ENCODE measurements at regions not wholly inside any gene's neighbourhood (a gene's known extent, or its start where the extent isn't known, plus 50 kb on each side); places are given as distances from the start of the nearest gene placed in this dataset.

DNA sequence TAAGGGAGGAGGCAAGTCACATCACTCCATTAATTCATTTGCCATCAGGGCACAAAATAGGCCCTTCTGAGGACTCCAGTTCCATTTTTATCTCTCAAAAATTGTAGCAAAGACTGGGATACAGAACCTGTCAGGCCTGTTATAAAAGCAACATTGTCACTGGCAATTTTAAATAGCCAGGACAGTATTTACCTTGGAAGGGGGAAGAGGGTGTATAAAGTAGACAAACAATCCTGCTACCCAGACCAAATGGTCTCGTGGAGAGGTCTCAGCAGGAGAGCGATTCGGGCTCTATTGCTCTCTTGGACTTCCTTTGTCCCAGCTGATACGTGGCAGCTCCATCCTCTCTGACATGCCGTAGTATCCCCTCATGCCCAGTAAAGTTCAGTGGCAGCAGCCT is 740.3 kb upstream of the HS6ST1 start:
- intact Hi-C loops (cut with micrococcal nuclease): no loop called here
- Histone ChIP-seq H3K36me3 (no peaks in the 10 kb centered on the region), H3K4me1 (no peaks in the 10 kb centered on the region), H3K9me3 (replicated peaks) (no peaks in the 10 kb centered on the region), H3K27ac (replicated peaks) (no peak overlapping the region), H3K4me3 (no peak overlapping the region), H3K27me3 (ENCODE audit: low read depth) (no peaks in the 10 kb centered on the region)
- no peak for DNase-seq
- TF ChIP-seq, protein P1, sequence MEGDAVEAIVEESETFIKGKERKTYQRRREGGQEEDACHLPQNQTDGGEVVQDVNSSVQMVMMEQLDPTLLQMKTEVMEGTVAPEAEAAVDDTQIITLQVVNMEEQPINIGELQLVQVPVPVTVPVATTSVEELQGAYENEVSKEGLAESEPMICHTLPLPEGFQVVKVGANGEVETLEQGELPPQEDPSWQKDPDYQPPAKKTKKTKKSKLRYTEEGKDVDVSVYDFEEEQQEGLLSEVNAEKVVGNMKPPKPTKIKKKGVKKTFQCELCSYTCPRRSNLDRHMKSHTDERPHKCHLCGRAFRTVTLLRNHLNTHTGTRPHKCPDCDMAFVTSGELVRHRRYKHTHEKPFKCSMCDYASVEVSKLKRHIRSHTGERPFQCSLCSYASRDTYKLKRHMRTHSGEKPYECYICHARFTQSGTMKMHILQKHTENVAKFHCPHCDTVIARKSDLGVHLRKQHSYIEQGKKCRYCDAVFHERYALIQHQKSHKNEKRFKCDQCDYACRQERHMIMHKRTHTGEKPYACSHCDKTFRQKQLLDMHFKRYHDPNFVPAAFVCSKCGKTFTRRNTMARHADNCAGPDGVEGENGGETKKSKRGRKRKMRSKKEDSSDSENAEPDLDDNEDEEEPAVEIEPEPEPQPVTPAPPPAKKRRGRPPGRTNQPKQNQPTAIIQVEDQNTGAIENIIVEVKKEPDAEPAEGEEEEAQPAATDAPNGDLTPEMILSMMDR (IDR thresholded peaks at IDR 0.05; ENCODE audit: borderline replicate concordance): no peak

DNA sequence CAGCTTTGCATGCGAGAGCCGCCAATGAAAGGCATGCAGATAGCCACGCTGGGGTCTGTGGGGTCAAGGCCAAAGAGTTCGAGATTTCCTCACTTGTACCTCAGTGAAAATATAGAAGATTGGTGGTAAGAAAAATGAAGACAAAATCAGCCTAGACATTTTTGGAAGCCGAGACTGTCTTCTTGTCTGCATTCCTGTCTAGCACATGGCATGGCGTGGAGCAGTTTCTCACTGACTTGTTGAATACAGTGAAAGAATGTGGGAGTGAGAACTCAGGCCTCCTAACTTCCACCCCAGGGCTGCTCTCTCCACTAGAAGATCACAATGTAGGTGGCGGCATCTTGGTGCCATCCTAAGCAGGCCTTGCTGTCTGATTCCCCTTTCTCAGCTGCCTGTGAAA is 740.8 kb upstream of the HS6ST1 start:
- TF ChIP-seq, protein P1 (IDR thresholded peaks at IDR 0.05; ENCODE audit: borderline replicate concordance): no peak
- Histone ChIP-seq H3K27me3 (ENCODE audit: low read depth) (no peaks in the 10 kb centered on the region), H3K4me3 (no peak overlapping the region), H3K36me3 (no peaks in the 10 kb centered on the region), H3K4me1 (no peaks in the 10 kb centered on the region), H3K9me3 (replicated peaks) (no peaks in the 10 kb centered on the region), H3K27ac (replicated peaks) (no peak overlapping the region)
- intact Hi-C loops (cut with micrococcal nuclease): no loop called here
- no peak for DNase-seq

DNA sequence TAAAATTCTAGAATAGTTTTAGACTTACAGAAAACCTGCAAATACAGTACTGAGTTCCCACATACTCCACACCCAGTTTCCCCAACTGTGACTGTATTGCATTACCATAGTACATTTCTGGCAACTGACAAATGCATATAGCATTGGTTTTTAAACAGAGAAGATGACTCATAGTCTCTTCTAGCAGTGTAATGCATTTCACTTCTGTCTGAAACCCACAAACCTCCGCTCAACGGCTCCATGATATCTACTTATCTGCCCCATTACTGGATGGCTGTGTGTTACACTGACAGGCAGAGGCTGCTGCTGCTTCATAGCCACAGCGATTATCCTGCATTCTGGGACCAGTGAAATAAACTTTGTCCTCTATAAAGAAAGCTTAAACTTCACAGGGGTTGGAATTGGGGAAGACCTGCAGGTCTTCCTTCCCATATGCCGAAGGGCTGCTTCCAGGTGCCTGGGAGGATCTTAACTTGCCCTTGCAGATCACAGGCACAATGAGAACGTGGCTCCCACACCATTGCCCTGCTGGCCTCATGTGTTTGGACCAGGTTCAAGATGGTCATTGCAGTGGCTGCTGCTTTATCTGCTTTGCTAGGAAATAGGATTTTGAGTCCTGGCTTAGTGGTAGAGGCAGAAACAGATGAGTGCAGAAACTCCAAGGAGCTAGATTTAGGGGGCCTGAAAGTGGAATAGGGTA is 742.6 kb upstream of the HS6ST1 start:
- no peaks in the 10 kb centered on the region for H3K36me3 ChIP-seq
- intact Hi-C loops (cut with micrococcal nuclease): no loop called here
- H3K4me3 ChIP-seq: no peak overlapping the region
- no peak for DNase-seq
- H3K9me3 ChIP-seq (replicated peaks): no peaks in the 10 kb centered on the region
- TF ChIP-seq, protein P1 (IDR thresholded peaks at IDR 0.05; ENCODE audit: borderline replicate concordance): no peak
- no peaks in the 10 kb centered on the region for H3K4me1 ChIP-seq
- no peak overlapping the region for H3K27ac ChIP-seq (replicated peaks)
- no peaks in the 10 kb centered on the region for H3K27me3 ChIP-seq (ENCODE audit: low read depth)

DNA sequence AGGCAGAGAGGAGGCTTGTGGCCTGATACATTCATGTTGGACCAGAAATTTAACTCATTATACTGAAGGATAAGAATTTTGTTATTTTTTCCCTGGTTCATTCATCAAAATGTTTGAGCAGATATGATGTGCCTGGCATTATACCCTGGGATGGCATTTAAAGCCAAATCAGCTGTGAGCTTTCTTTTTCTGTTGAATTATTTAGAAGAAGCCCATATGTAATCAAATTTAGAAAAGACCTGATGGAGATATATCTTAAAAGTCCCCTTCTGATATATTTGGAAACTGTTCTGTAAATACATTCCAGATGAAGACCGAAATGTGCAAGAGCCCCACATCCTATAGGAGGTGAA is 743.1 kb upstream of the HS6ST1 start:
- no peak for DNase-seq
- H3K27ac ChIP-seq (replicated peaks): no peak overlapping the region
- H3K4me1 ChIP-seq: no peaks in the 10 kb centered on the region
- no peaks in the 10 kb centered on the region for H3K27me3 ChIP-seq (ENCODE audit: low read depth)
- H3K36me3 ChIP-seq: no peaks in the 10 kb centered on the region
- H3K9me3 ChIP-seq (replicated peaks): no peaks in the 10 kb centered on the region
- TF ChIP-seq, protein P1 (IDR thresholded peaks at IDR 0.05; ENCODE audit: borderline replicate concordance): no peak
- no peak overlapping the region for H3K4me3 ChIP-seq
- intact Hi-C loops (cut with micrococcal nuclease): no loop called here

DNA sequence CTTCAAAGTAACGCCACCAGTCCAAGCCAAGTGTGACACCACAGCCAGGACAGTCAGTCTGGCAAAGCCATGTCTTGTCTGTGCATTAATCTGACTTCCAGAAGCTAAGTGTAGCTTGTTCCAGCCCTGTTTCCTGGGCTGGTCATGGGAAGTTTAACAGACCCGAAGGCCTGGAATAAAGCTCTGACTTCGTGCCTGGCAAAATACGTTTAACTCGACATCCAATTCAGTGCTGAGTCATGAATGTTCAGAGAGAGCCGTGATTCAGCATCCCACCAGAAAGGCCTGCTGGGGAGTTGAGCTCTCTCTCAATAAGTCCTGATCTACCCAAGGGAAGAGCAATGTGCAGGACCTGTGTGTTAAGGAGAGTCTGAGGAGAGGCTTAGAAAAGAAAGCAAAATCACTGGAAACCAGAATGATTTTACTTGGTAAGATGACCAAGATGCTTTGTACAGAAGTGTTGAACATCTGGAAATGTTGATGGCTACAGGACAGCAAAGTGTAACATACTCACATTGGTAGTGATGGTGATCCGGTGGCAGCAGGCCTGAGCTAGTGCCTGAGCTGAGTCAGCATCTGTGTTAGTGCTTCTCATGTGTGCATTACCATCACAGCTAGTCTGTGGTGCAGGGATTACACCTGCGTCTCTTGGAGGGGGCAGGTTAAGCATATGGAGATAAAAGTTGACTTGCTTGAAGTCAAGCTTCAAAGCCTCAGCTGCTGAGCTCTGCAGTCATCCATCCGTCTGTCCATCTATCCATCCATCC is 743.7 kb upstream of the HS6ST1 start:
- intact Hi-C loops (cut with micrococcal nuclease): no loop called here
- Histone ChIP-seq H3K27me3 (ENCODE audit: low read depth) (no peaks in the 10 kb centered on the region), H3K4me1 (no peaks in the 10 kb centered on the region), H3K27ac (replicated peaks) (no peak overlapping the region), H3K4me3 (no peak overlapping the region), H3K36me3 (no peaks in the 10 kb centered on the region), H3K9me3 (replicated peaks) (no peaks in the 10 kb centered on the region)
- no peak for DNase-seq
- TF ChIP-seq, protein P1 (IDR thresholded peaks at IDR 0.05; ENCODE audit: borderline replicate concordance): no peak

Measured in left ventricle myocardium inferior (tissue), 1 donor.